Inflammatory macrophage treated with lipopolysaccharide for 4 hours (primary cell): ENCODE measurements at regions not wholly inside any gene's neighbourhood (a gene's known extent, or its start where the extent isn't known, plus 50 kb on each side); places are given as distances from the start of the nearest gene placed in this dataset.

Source experiments
- DNase-seq: peaks from one replicate; pipeline ENCODE4 v3.0.0-alpha.2; 2020

GRCh38 chr5:135657536-135658305 is 78.9 kb upstream of the CXCL14 start:
- DNase-seq, result no peak

- DNase-seq, result no peak
Observed at GRCh38 chr5:135655468-135655815, 76.7 kb upstream of the CXCL14 start.

DNA sequence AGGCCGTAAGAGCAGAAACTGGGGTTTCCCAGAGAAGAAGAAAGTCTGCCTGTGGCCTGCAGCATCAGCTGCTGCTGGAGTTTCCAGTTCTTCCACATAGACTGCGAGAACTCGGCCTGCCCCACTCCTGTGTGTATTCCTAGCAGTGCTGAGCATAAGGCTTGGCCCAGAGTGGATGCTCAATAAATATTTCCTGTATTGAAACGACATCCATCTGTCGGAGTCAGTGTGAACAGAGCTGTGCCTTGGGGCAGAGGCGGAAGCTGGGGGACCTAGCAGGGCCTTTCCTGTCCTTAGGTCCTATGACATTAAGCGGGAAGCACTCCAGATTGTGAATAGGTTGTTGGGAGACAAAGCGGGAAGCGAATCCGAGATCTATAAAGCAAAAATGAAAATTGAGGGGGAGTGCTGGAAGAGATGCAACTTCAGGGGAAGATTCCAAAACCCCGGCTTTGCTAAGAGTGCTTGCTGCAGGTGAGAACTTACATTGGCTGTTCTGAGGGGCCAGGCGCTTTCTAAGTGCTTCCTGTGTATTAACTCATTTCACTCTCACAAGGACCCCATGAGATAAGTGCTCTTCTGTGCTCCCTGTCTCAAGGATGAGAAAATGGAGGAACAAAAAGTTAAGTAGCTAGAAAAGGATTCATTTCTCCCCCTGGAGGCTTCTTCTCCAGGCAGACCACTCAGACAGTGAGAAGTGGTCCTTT is 76.1 kb upstream of the CXCL14 start:
- no peak for DNase-seq

- no peak for DNase-seq
Observed at GRCh38 chr5:135651156-135651555, 72.4 kb upstream of the CXCL14 start.

GRCh38 chr5:135650081-135650480 is 71.3 kb upstream of the CXCL14 start:
- DNase-seq, result no peak

GRCh38 chr5:135649435-135649834 is 70.6 kb upstream of the CXCL14 start:
- no peak for DNase-seq

GRCh38 chr5:135648116-135648515 is 69.3 kb upstream of the CXCL14 start:
- DNase-seq, result no peak

DNA sequence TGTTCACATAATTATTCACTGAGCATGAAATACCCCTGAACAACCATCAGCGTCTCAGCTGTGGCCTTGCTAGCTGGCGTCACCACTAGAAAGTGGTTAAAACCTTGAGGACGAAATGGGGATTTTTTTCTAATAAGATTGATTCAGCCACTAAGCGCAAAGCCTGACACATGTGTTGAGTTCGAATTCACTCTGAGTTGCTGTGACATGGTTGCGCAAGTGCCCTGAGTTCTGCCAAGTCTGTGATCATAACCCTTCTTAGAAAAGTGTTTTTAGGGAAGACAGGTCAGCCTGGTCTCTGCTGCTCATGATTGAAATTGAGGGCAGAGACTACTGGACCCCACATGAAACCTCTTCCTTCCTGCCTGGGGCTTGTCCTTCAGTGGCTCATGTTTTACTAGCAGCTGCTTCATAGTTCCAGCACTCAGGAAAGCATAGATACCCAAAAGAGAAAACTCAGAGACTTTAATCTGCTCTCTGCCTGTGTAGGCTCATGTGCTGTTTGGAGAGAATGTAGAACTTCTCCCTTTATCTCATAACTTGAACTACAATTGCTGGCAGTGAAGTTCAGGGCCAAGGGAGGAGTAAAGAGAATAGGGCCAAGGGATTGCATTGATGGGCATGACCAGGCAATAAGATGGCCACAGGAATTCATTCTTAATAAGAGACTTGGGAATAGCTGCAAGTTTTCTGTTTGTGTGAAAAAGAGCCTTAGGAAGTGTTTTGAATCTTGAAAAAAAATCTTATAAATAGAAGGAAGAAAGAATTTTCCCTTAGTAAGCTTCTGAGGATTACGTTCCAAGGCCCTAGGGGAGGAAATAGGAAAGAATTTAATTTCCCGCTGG is 66.8 kb upstream of the CXCL14 start:
- DNase-seq, result no peak

- DNase-seq, result no peak
Observed at GRCh38 chr5:135644816-135645215, 66.0 kb upstream of the CXCL14 start.

GRCh38 chr5:135643881-135644766 is 65.3 kb upstream of the CXCL14 start:
- no peak for DNase-seq

GRCh38 chr5:135642934-135643333 is 64.1 kb upstream of the CXCL14 start:
- DNase-seq, result no peak

DNA sequence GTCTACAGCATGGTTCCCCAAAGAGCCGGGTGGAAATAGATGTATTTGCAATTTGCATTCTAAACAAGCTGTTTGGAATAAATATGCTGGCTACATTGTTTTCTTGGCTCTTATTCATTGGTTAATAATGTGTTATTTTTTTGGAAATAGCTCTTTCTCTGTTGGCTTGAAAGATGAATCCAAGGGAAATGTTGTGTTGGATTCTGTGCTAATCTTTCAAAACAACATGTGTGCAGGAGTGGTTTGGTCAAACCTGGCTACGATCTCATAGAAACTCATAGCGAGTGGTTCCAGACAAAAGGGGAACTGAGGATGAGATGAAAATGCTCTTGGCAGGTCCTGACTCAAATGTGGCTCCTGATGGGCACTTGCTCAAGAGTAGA is 63.7 kb upstream of the CXCL14 start:
- no peak for DNase-seq

- no peak for DNase-seq
Observed at GRCh38 chr5:135641734-135642487, 63.1 kb upstream of the CXCL14 start.

- DNase-seq, result no peak
Observed at GRCh38 chr5:135641319-135641718, 62.5 kb upstream of the CXCL14 start.

GRCh38 chr5:135635451-135635850 is 56.7 kb upstream of the CXCL14 start:
- no peak for DNase-seq

DNA sequence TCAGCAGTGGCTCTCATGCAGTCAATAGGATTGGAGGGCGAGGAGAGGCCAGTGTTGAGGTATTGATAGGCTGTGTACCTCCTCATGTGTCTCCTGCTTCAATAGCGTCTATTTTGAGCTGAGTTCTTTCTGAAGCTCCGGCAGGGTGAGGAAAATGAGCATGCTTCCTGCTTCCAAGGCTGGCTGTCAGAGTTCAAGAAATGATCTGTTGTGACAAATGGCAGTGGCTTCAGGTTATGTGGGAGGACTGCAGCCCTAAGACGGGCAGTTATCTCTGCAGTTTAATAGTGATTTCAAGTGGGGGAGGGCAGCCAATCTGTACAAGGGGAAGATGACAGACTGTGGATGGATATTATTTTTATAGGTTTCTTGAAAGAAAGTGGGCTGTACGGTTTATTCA is 54.0 kb upstream of the CXCL14 start:
- no peak for DNase-seq

- DNase-seq, result no peak
Observed at GRCh38 chr5:135631391-135631790, 52.6 kb upstream of the CXCL14 start.

- DNase-seq, result no peak
Observed at GRCh38 chr5:135629666-135630065, 50.9 kb upstream of the CXCL14 start.

DNA sequence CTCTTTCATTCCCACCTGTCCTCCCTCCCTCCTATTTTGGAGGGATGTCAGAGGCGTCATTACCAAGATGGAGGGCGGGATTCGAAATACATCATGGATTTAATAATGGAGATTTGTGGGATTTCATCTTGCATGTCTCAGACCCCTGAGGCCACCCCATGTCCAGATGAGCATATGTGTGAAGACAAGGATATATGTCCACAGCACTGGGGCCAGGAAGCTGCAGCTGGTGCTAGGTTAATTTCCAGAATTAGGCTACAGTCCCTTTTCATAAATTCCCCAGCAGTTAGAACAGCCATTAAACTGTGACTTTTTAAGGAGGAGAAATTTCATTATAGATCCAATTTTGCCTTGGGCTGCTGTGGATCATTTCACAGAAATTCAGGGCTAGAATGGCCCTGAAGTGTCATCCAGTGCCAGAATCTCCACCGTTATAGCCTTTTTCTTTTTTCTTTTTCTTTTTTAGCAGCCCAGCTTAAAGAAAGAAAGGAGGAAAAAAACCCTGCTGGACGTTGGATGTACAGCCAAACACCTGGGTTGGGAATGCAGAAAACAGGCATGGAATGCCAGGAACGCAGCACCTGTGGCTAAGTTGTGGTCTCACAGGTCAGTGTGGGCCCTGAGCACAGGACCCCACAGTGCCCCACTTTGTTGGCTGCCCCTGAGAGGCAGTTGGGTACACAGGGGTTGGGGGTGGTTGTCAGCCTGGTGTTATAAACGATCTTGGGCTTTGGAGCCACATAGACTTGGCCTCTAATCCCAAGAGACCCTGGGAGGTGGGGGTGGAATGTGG is 50.2 kb upstream of the CXCL14 start:
- DNase-seq, result no peak
